Right lobe of liver (tissue), 6 donors: ENCODE measurements at regions not wholly inside any gene's neighbourhood (a gene's known extent, or its start where the extent isn't known, plus 50 kb on each side); places are given as distances from the start of the nearest gene placed in this dataset.

Experiments
- ATAC-seq, 4 donors: fragments of 200-7000 bp; cut with Tn5 transposase; one replicate each; pipeline ENCODE4 v1.9.1; 2020; ENCODE audit warnings: mild to moderate bottlenecking in 4 of 4, moderate library complexity in 4 of 4
- DNase-seq, 3 donors: peaks; one replicate each; pipeline ENCODE4 v3.0.0-alpha.2; 2020
- H3K27ac ChIP-seq, 3 donors: fragments of 200-600 bp; one replicate each; pipeline ENCODE4 v1.8.0; 2022
- H3K27me3 ChIP-seq, 2 donors: fragments of 200-600 bp; one replicate each; pipeline ENCODE4 v1.8.0; 2022
- H3K36me3 ChIP-seq, 4 donors: fragments of 200-600 bp; sonication (generic) in 1 of 4; one replicate each; pipeline versions ENCODE4 v1.5.1 to v1.8.0; 2017 to 2022; ENCODE audit warnings: control low read depth in 1 of 4
- H3K4me1 ChIP-seq, 4 donors: fragments of 200-600 bp; sonication (generic) in 1 of 4; one replicate each; pipeline versions ENCODE4 v1.5.1 to v1.8.0; 2017 to 2022; ENCODE audit warnings: control low read depth in 1 of 4
- H3K4me3 ChIP-seq, 3 donors: fragments of 200-600 bp; one replicate each; pipeline ENCODE4 v1.8.0; 2022
- H3K9me3 ChIP-seq, 4 donors: fragments of 200-600 bp; sonication (generic) in 1 of 4; one replicate each; pipeline versions ENCODE4 v1.5.1 to v1.8.0; 2017 to 2022; ENCODE audit warnings: control low read depth in 1 of 4
- POLR2A ChIP-seq: fragments of 450-650 bp; IDR thresholded peaks from one replicate; pipeline ENCODE4 v1.6.1; 2017; ENCODE audit warnings: antibody characterized with exemption, mild to moderate bottlenecking
- WGBS: methylation state at CpG from one replicate; pipeline ENCODE4 v1.1.6; 2018; ENCODE audit warnings: low coverage, low lambda C conversion rate; ENCODE audit not compliant: insufficient coverage; ENCODE audit errors: missing lambda C conversion rate; 5-methylcytosine and 5-hydroxymethylcytosine counted together
- intact Hi-C, 2 donors: fragments of 100-400 bp; cut with DNase I; formaldehyde crosslinking; loops; one replicate each; pipeline versions ENCODE4 v1.11.2 to v1.14.1; 2022
- TF ChIP-seq, protein P1 (sequence below), 4 donors: fragments of 200-600 bp in 3 of 4; fragments of 450-650 bp in 1 of 4; IDR thresholded peaks; one replicate each; pipeline versions ENCODE4 v1.5.1 to v1.8.0; 2016 to 2022; ENCODE audit warnings: antibody characterized with exemption in 4 of 4, mild to moderate bottlenecking in 2 of 4
- donor health status: DM: no; HTN: yes; CAD: no.
- donor health status: DM: no; HTN: no; CAD: no.
- donor health status: DM: no; HTN: no; CAD: no.
- donor health status: DM: no; HTN: yes; CAD: no.
- donor health status: DM: no; HTN: yes; CAD: no.

DNA sequence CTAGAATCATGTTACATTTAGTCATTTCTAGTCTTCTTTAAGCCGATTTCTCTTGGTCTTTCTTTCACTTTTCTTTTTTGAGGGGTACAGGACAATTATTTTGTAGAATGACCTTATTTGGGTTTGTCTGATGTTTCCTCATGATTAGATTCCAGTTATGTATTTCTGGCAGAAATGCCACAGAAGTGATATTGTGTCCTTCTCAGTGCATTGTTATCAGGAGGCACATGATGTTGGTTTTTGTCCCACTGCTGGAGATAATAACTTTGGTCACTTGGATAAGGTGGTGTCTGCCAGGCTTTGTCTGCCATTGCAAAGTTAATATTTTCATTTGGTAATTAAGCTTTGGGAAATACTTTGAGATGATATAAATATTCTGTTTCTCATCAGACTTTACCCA, 100.3 kb downstream of the RRM1 start:
- intact Hi-C loops = loop anchor here in 1 of 2 donors (10.0 kb wide), 1 partner anchor 300 kb away; no protein-coding TSS in a partner anchor
- no peak for DNase-seq
- Histone ChIP-seq H3K4me3 (no peak overlapping the region), H3K4me1 (peaks cover 0 to 6% (median 2%) of the 10 kb centered on the region in 4 donors), H3K27me3 (no peaks in the 10 kb centered on the region), H3K9me3 (no peaks in the 10 kb centered on the region), H3K36me3 (no peaks in the 10 kb centered on the region), H3K27ac (peak overlapping the region in 1 of 3 donors; percentile 37)
- WGBS = 88% methylated on average over 1 of the region's 1 CpG
- TF ChIP-seq, protein P1, sequence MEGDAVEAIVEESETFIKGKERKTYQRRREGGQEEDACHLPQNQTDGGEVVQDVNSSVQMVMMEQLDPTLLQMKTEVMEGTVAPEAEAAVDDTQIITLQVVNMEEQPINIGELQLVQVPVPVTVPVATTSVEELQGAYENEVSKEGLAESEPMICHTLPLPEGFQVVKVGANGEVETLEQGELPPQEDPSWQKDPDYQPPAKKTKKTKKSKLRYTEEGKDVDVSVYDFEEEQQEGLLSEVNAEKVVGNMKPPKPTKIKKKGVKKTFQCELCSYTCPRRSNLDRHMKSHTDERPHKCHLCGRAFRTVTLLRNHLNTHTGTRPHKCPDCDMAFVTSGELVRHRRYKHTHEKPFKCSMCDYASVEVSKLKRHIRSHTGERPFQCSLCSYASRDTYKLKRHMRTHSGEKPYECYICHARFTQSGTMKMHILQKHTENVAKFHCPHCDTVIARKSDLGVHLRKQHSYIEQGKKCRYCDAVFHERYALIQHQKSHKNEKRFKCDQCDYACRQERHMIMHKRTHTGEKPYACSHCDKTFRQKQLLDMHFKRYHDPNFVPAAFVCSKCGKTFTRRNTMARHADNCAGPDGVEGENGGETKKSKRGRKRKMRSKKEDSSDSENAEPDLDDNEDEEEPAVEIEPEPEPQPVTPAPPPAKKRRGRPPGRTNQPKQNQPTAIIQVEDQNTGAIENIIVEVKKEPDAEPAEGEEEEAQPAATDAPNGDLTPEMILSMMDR (IDR thresholded peaks at IDR 0.05) = no peak
- no peak for TF ChIP-seq POLR2A
- no peak for ATAC-seq

DNA sequence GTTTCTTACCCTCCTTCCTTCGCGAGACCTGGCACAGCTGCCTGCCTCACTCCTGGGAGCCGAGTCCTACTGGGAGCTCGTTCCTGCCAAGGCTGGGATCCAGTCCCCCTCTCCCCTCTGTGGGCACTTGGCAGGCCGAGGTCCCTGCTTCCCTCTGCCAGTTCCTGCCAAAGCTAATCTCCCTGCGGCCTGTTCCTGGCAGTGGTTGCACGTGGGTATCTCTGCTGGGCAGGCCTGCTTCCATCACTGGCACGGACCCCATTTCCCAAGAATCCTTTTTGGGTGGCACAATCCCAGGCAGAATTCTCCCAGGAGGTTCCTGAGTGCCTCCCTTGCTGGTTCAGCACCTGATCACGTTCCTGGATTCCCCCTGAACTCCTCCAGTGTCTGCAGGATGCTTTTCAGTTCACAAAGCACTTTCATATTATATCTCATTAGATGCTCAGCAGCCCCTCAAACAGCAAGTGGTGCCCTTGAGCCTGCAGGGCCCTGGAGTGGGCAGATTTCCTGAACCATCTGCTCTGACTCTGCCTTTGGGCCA, 96.5 kb downstream of the RRM1 start:
- Histone ChIP-seq H3K4me3 (no peak overlapping the region), H3K27ac (peak overlapping the region in 2 of 3 donors; percentile 43 to 51), H3K27me3 (no peaks in the 10 kb centered on the region), H3K36me3 (no peaks in the 10 kb centered on the region), H3K9me3 (no peaks in the 10 kb centered on the region), H3K4me1 (peaks cover 0 to 8% (median 3%) of the 10 kb centered on the region in 4 donors)
- whole genome bisulfite sequencing = 33% methylated on average over 1 of the region's 9 CpGs
- DNase-seq = peak; percentile 60 to 74 (median 65)
- intact Hi-C loops = loop anchor here in 1 of 2 donors (10.0 kb wide), 1 partner anchor 304 kb away; no protein-coding TSS in a partner anchor
- TF ChIP-seq POLR2A = peak; percentile 19
- TF ChIP-seq, protein P1 (IDR thresholded peaks at IDR 0.05) = no peak
- ATAC-seq = peak; percentile 2 to 76 (median 38)

DNA sequence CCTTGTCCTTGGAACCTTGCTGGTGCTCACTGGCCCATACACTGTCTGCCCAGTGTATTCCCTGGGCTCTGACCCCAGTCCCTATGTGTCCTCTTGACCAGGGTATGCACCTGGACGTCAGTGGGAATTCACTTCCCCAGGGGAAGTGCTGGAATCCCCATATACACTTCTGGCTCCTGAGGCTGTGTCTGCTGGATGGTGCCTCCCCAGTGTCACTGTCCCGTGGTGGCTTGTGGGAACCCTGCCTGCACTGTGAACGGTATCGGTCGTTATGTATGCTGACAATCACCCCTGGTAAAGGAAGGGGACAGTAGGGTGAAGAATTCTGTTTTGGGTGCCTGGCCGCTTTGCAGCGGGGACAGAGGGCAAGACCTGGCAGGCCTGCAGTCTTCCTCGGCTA, 95.9 kb downstream of the RRM1 start:
- DNase-seq (no peak), ATAC-seq (peak in 2 of 4 donors; percentile 3)
- H3K9me3 ChIP-seq = no peaks in the 10 kb centered on the region
- intact Hi-C loops = loop anchor here in 1 of 2 donors (10.0 kb wide), 1 partner anchor 304 kb away; no protein-coding TSS in a partner anchor
- TF ChIP-seq POLR2A = no peak
- TF ChIP-seq, protein P1 (IDR thresholded peaks at IDR 0.05) = no peak
- H3K27ac ChIP-seq = peak overlapping the region in 2 of 3 donors; percentile 33 to 51
- WGBS = 67% methylated on average over 7 of the region's 8 CpGs
- peaks cover 0 to 12% (median 4%) of the 10 kb centered on the region in 4 donors for H3K4me1 ChIP-seq
- H3K4me3 ChIP-seq = no peak overlapping the region
- no peaks in the 10 kb centered on the region for H3K36me3 ChIP-seq
- no peaks in the 10 kb centered on the region for H3K27me3 ChIP-seq

DNA sequence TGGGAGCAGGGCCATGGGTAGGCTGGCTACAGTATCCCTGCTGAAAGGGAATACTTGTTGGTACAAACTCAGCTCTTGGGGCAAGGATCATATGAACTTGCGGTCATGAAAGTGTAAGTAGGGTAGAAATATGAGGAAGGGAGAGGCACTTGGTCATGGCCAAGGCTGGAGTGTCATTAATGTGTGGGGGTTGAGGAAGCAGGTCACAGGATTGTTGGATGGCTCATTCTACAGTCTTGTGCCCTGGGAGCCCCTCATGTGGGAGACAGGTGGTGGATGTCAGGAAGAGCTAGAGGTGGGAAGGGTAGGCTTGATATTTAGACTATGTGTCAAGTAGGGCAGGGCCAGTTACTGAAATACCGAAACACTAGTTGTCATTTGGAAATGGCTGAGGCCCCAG, 95.5 kb downstream of the RRM1 start:
- Histone ChIP-seq H3K4me3 (no peak overlapping the region), H3K36me3 (no peaks in the 10 kb centered on the region), H3K27me3 (no peaks in the 10 kb centered on the region), H3K27ac (peak overlapping the region in 1 of 3 donors; percentile 33), H3K9me3 (no peaks in the 10 kb centered on the region), H3K4me1 (peaks cover 0 to 16% (median 6%) of the 10 kb centered on the region in 4 donors)
- 100% methylated on average over 1 of the region's 2 CpGs for whole genome bisulfite sequencing
- ATAC-seq (no peak), DNase-seq (no peak)
- TF ChIP-seq, protein P1 (IDR thresholded peaks at IDR 0.05) = no peak
- TF ChIP-seq POLR2A = no peak
- intact Hi-C loops = loop anchor here in 1 of 2 donors (10.0 kb wide), 1 partner anchor 305 kb away; no protein-coding TSS in a partner anchor
